Esophagus muscularis mucosa (tissue), 4 donors: ENCODE measurements at regions not wholly inside any gene's neighbourhood (a gene's known extent, or its start where the extent isn't known, plus 50 kb on each side); places are given as distances from the start of the nearest gene placed in this dataset.

Experiments
- DNase-seq: peaks from one replicate; pipeline ENCODE4 v3.0.0-alpha.2; 2017; ENCODE audit errors: extremely low spot score
- H3K27ac ChIP-seq, 4 donors: fragments of 200-600 bp; sonication (generic); replicated peaks in 1 of 4; 1 replicate in 3 of 4; 2 replicates in 1 of 4; pipeline ENCODE4 v1.5.1; 2016 to 2019; ENCODE audit warnings: mild to moderate bottlenecking in 1 of 4
- H3K27me3 ChIP-seq, 4 donors: fragments of 200-600 bp; sonication (generic); one replicate each; pipeline versions ENCODE4 v1.5.1 to v1.6.0; 2016 to 2019
- H3K36me3 ChIP-seq, 4 donors: fragments of 200-600 bp; sonication (generic); one replicate each; pipeline ENCODE4 v1.5.1; 2016 to 2019
- H3K4me1 ChIP-seq, 4 donors: fragments of 200-600 bp; sonication (generic); one replicate each; pipeline ENCODE4 v1.5.1; 2016 to 2019
- H3K4me3 ChIP-seq, 4 donors: fragments of 200-600 bp; sonication (generic); 1 replicate in 2 of 4; 2 replicates in 2 of 4; pipeline ENCODE4 v1.5.1; 2016 to 2019; ENCODE audit warnings: mild to moderate bottlenecking in 4 of 4, moderate library complexity in 1 of 4
- H3K9me3 ChIP-seq, 4 donors: fragments of 200-600 bp; sonication (generic); 1 replicate in 3 of 4; 2 replicates in 1 of 4; pipeline ENCODE4 v1.5.1; 2016 to 2019
- EP300 ChIP-seq: sonication (generic); formaldehyde crosslinking; IDR thresholded peaks from one replicate; pipeline ENCODE4 v1.6.1; 2017; ENCODE audit warnings: antibody characterized with exemption
- POLR2A ChIP-seq: fragments of 450-650 bp; IDR thresholded peaks from one replicate; pipeline ENCODE4 v1.6.1; 2017; ENCODE audit warnings: antibody characterized with exemption, moderate library complexity, mild to moderate bottlenecking, low read depth
- POLR2AphosphoS5 ChIP-seq, 2 donors: sonication (generic); formaldehyde crosslinking; IDR thresholded peaks; one replicate each; pipeline ENCODE4 v1.6.1; 2017; ENCODE audit warnings: antibody characterized with exemption in 2 of 2
- WGBS: methylation state at CpG from one replicate; pipeline ENCODE4 v1.1.5; 2018; 5-methylcytosine and 5-hydroxymethylcytosine counted together
- intact Hi-C: fragments of 100-400 bp; cut with DNase I; formaldehyde crosslinking; loops from one replicate; pipeline ENCODE4 v1.15.1; 2023
- TF ChIP-seq, protein P1 (sequence below), 3 experiments: fragments of 200-600 bp in 2 of 3; fragments of 450-650 bp in 1 of 3; sonication (generic) in 2 of 3; IDR thresholded peaks; one replicate each; pipeline ENCODE4 v1.5.1; 2017 to 2019; ENCODE audit warnings: antibody characterized with exemption in 3 of 3, mild to moderate bottlenecking in 2 of 3, moderate library complexity in 1 of 3

GRCh38 chr7:33853361-33854062 lies 51.8 kb upstream of the BMPER start:
- H3K4me3 ChIP-seq: no peak overlapping the region
- DNase-seq: peak; percentile 24
- H3K27ac ChIP-seq: no peak overlapping the region
- peaks cover 0 to 7% (median 0%) of the 10 kb centered on the region in 4 donors for H3K4me1 ChIP-seq
- TF ChIP-seq POLR2A (no peak), POLR2AphosphoS5 (IDR thresholded peaks at IDR 0.05) (no peak)
- H3K36me3 ChIP-seq: no peaks in the 10 kb centered on the region
- 87% methylated on average over 5 of the region's 5 CpGs for WGBS
- intact Hi-C loops: no loop called here
- no peaks in the 10 kb centered on the region for H3K27me3 ChIP-seq
- no peaks in the 10 kb centered on the region for H3K9me3 ChIP-seq

- intact Hi-C loops: no loop called here
- DNase-seq: peak; percentile 66
- Histone ChIP-seq H3K27me3 (no peaks in the 10 kb centered on the region), H3K4me1 (peaks cover 0 to 7% (median 0%) of the 10 kb centered on the region in 4 donors), H3K27ac (no peak overlapping the region), H3K36me3 (no peaks in the 10 kb centered on the region), H3K9me3 (no peaks in the 10 kb centered on the region), H3K4me3 (no peak overlapping the region)
- 90% methylated on average over 1 of the region's 1 CpG for WGBS
- TF ChIP-seq EP300 (no peak), POLR2A (no peak), POLR2AphosphoS5 (IDR thresholded peaks at IDR 0.05) (no peak)
- TF ChIP-seq, protein P1, sequence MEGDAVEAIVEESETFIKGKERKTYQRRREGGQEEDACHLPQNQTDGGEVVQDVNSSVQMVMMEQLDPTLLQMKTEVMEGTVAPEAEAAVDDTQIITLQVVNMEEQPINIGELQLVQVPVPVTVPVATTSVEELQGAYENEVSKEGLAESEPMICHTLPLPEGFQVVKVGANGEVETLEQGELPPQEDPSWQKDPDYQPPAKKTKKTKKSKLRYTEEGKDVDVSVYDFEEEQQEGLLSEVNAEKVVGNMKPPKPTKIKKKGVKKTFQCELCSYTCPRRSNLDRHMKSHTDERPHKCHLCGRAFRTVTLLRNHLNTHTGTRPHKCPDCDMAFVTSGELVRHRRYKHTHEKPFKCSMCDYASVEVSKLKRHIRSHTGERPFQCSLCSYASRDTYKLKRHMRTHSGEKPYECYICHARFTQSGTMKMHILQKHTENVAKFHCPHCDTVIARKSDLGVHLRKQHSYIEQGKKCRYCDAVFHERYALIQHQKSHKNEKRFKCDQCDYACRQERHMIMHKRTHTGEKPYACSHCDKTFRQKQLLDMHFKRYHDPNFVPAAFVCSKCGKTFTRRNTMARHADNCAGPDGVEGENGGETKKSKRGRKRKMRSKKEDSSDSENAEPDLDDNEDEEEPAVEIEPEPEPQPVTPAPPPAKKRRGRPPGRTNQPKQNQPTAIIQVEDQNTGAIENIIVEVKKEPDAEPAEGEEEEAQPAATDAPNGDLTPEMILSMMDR (IDR thresholded peaks at IDR 0.05): no peak
Observed at GRCh38 chr7:33854178-33854577, 51.2 kb upstream of the BMPER start.

DNA sequence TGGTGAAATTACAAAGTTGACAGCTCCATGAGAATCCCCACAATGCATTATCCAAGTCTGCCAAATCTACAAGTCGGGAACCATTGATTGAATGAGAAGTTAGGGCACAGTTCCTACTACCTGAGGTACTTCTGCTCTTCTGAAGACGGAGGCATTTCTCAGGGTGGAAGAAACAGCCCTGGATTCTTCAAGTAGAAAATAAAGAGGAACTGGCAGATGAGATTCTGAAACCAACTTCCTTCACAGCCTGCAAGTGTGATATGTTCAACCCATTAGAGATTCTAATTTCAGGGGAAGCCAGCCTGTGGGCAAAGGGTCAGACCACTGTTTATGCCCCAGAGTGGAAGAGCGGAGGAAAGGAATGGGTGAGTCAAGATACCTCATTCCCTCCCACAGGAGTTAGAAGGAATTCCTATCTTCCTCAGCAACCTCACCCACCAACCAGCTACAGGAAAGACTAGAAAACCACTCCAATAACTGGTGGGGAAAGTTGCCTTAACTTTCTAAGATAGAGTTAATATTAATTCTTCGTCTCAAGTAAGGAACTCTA lies 50.5 kb upstream of the BMPER start:
- no peak for TF ChIP-seq POLR2AphosphoS5 (IDR thresholded peaks at IDR 0.05)
- TF ChIP-seq POLR2A: no peak
- H3K4me3 ChIP-seq: no peak overlapping the region
- intact Hi-C loops: no loop called here
- H3K27me3 ChIP-seq: no peaks in the 10 kb centered on the region
- no peak overlapping the region for H3K27ac ChIP-seq
- H3K36me3 ChIP-seq: no peaks in the 10 kb centered on the region
- no peaks in the 10 kb centered on the region for H3K9me3 ChIP-seq
- H3K4me1 ChIP-seq: peaks cover 0 to 7% (median 0%) of the 10 kb centered on the region in 4 donors
- peak; percentile 82 for DNase-seq
- WGBS: 81% methylated on average over 4 of the region's 4 CpGs
